ENCODE measurements at regions not wholly inside any gene's neighbourhood (a gene's known extent, or its start where the extent isn't known, plus 50 kb on each side); places are given as distances from the start of the nearest gene placed in this dataset.
"Not testable (repeated sequence)": the region's sequence is repeated elsewhere in the genome, so short reads cannot be mapped to it uniquely, and the experiment has no call there.

GRCh38 chr6:97687916-97688315, 404.9 kb upstream of the MMS22L start:
- DNase-seq (ENCODE audit: low read depth): no peak

- DNase-seq (ENCODE audit: low read depth): no peak
These were observed 406.2 kb upstream of the MMS22L start for GRCh38 chr6:97689078-97689754.

- DNase-seq (ENCODE audit: low read depth): no peak
These were observed 414.4 kb upstream of the MMS22L start for GRCh38 chr6:97697456-97697855.

GRCh38 chr6:97701801-97702200, 418.8 kb upstream of the MMS22L start:
- no peak for DNase-seq (ENCODE audit: low read depth)

- no peak for DNase-seq (ENCODE audit: low read depth)
These were observed 419.2 kb upstream of the MMS22L start for GRCh38 chr6:97702248-97702647.

GRCh38 chr6:97703661-97704060, 420.6 kb upstream of the MMS22L start:
- DNase-seq (ENCODE audit: low read depth): no peak

- DNase-seq (ENCODE audit: low read depth): no peak
These were observed 422.6 kb upstream of the MMS22L start for GRCh38 chr6:97705568-97705967.

GRCh38 chr6:97712751-97713150, 429.7 kb upstream of the MMS22L start:
- no peak for DNase-seq (ENCODE audit: low read depth)

GRCh38 chr6:97714772-97715171, 431.8 kb upstream of the MMS22L start:
- DNase-seq (ENCODE audit: low read depth): no peak

GRCh38 chr6:97717086-97717485, 434.1 kb upstream of the MMS22L start:
- DNase-seq (ENCODE audit: low read depth): no peak

- no peak for DNase-seq (ENCODE audit: low read depth)
These were observed 443.4 kb upstream of the MMS22L start for GRCh38 chr6:97726378-97726777.

GRCh38 chr6:97732045-97732444, 449.0 kb upstream of the MMS22L start:
- DNase-seq (ENCODE audit: low read depth): no peak

GRCh38 chr6:97757575-97757974, 474.6 kb upstream of the MMS22L start:
- DNase-seq (ENCODE audit: low read depth): no peak

- no peak for DNase-seq (ENCODE audit: low read depth)
These were observed 482.4 kb upstream of the MMS22L start for GRCh38 chr6:97765461-97765860.

- no peak for DNase-seq (ENCODE audit: low read depth)
These were observed 488.4 kb upstream of the MMS22L start for GRCh38 chr6:97771372-97771771.

- DNase-seq (ENCODE audit: low read depth): no peak
These were observed 492.0 kb upstream of the MMS22L start for GRCh38 chr6:97775012-97775411.

GRCh38 chr6:97778290-97779038, 495.4 kb upstream of the MMS22L start:
- DNase-seq (ENCODE audit: low read depth): no peak

GRCh38 chr6:97779039-97779766, 496.2 kb upstream of the MMS22L start:
- not testable (repeated sequence) for DNase-seq (ENCODE audit: low read depth)

GRCh38 chr6:97790926-97791590, 508.0 kb upstream of the MMS22L start:
- DNase-seq (ENCODE audit: low read depth): no peak

GRCh38 chr6:97805596-97805995, 522.6 kb upstream of the MMS22L start:
- no peak for DNase-seq (ENCODE audit: low read depth)

- DNase-seq (ENCODE audit: low read depth): no peak
These were observed 529.9 kb upstream of the MMS22L start for GRCh38 chr6:97812940-97813339.

- DNase-seq (ENCODE audit: low read depth): no peak
These were observed 531.0 kb upstream of the MMS22L start for GRCh38 chr6:97813889-97814567.

All from stimulated activated CD8-positive, alpha-beta memory T cell treated with anti-CD3 and anti-CD28 coated beads, Interleukin-12 subunit alpha, Interleukin-12 subunit beta, amount 100 ng/mL, for 4 hours (primary cell).